ENCODE measurements at regions not wholly inside any gene's neighbourhood (a gene's known extent, or its start where the extent isn't known, plus 50 kb on each side); places are given as distances from the start of the nearest gene placed in this dataset.

DNA sequence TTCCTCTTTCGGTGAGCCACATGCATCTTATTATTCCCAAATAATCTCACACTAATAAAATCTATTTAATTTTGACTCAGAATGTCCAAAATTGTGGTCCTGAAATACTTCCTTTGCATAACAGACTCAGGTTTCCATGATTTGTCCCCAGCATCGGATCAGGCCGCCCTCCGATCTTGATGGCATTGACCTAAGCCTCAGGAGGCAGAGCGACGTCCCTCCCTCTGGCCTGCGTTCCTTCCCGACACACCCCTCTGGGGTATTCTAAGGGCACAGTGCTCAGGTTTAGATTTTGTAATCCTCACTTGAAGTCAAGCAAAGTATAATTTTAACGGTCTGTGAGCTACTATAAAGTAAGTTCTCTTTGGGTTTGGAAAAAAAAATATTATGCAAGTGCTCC lies 857.7 kb downstream of the GALR1 start:
- H3K27ac Mint-ChIP-seq = no peak overlapping the region
- no peak for TF ChIP-seq CTCF (IDR thresholded peaks at IDR 0.05; ENCODE audit: unreplicated experiment)
- no peaks in the 10 kb centered on the region for H3K27me3 Mint-ChIP-seq
- H3K4me3 Mint-ChIP-seq (ENCODE audit: low read depth) = no peak overlapping the region
- H3K36me3 Mint-ChIP-seq (ENCODE audit: insufficient read depth) = no peaks in the 10 kb centered on the region
- DNase-seq (ENCODE audit: low spot score, unreplicated experiment) = no peak
- peaks cover 12% of the 10 kb centered on the region for H3K9me3 Mint-ChIP-seq (ENCODE audit: low read depth)
- H3K4me1 Mint-ChIP-seq (ENCODE audit: low read depth) = no peaks in the 10 kb centered on the region

GRCh38 chr18:78108554-78108953 lies 858.9 kb downstream of the GALR1 start:
- Mint-ChIP-seq H3K4me1 (ENCODE audit: low read depth) (no peaks in the 10 kb centered on the region), H3K27ac (no peak overlapping the region), H3K4me3 (ENCODE audit: low read depth) (no peak overlapping the region), H3K36me3 (ENCODE audit: insufficient read depth) (no peaks in the 10 kb centered on the region), H3K9me3 (ENCODE audit: low read depth) (peaks cover 7% of the 10 kb centered on the region), H3K27me3 (no peaks in the 10 kb centered on the region)
- no peak for TF ChIP-seq CTCF (IDR thresholded peaks at IDR 0.05; ENCODE audit: unreplicated experiment)
- no peak for DNase-seq (ENCODE audit: low spot score, unreplicated experiment)

GRCh38 chr18:78113136-78113939 lies 863.7 kb downstream of the GALR1 start:
- Mint-ChIP-seq H3K4me3 (ENCODE audit: low read depth) (no peak overlapping the region), H3K36me3 (ENCODE audit: insufficient read depth) (no peaks in the 10 kb centered on the region), H3K9me3 (ENCODE audit: low read depth) (peaks cover 5% of the 10 kb centered on the region), H3K27ac (no peak overlapping the region), H3K27me3 (no peaks in the 10 kb centered on the region), H3K4me1 (ENCODE audit: low read depth) (no peaks in the 10 kb centered on the region)
- no peak for DNase-seq (ENCODE audit: low spot score, unreplicated experiment)
- TF ChIP-seq CTCF (IDR thresholded peaks at IDR 0.05; ENCODE audit: unreplicated experiment) = no peak

DNA sequence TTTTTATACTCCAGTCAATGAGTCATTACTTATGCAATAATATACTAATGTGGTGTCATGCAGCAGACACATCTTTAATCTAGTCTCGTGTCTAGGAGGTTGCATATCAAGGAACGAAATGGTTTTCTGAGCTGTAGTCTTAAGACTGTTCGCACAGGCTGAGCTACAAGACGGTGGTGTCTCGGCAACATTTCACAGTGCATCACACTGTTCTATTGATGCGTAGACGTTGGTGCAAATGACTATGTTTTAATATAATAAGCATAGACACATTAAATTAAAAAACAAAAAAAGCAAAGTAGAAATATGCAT lies 864.2 kb downstream of the GALR1 start:
- H3K27ac Mint-ChIP-seq = no peak overlapping the region
- no peak overlapping the region for H3K4me3 Mint-ChIP-seq (ENCODE audit: low read depth)
- no peaks in the 10 kb centered on the region for H3K27me3 Mint-ChIP-seq

DNA sequence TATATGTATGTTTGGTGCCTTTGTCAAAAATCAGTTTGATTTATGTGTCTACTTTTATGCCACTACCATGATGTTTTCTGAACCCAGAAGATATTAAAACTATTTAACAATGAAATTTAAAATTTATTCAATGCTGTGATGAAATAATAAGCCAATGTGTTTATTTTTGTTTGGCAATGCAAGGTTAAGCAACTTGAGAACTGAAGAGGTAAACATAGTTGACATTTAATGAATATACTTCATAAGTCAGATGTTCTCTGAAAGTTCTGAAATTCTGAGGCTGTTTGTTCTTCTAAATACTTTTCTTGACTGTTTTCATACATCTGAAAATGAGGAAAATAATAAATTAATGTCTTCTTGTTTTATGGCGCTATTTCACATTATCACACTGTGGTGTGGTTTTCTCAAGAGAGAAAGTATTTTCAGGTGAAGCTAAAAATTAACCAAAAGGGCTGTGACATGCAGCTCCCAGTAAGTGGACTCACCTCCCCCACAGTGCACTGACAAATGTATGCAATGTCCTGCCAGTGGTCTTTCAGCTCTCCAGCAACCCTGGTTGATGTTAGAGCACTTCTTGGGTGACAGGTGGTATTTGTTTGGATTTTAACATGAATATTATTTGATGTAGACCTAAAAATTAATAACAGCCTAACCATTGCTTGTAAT lies 863.6 kb upstream of the SALL3 start:
- H3K27ac Mint-ChIP-seq = no peak overlapping the region
- no peak for DNase-seq (ENCODE audit: low spot score, unreplicated experiment)
- no peak overlapping the region for H3K4me3 Mint-ChIP-seq (ENCODE audit: low read depth)
- no peaks in the 10 kb centered on the region for H3K36me3 Mint-ChIP-seq (ENCODE audit: insufficient read depth)
- H3K27me3 Mint-ChIP-seq = no peaks in the 10 kb centered on the region
- peaks cover 18% of the 10 kb centered on the region for H3K9me3 Mint-ChIP-seq (ENCODE audit: low read depth)
- no peaks in the 10 kb centered on the region for H3K4me1 Mint-ChIP-seq (ENCODE audit: low read depth)
- TF ChIP-seq CTCF (IDR thresholded peaks at IDR 0.05; ENCODE audit: unreplicated experiment) = no peak

More for the DNA sequence above, 864.2 kb downstream of the GALR1 start:
- no peaks in the 10 kb centered on the region for H3K4me1 Mint-ChIP-seq (ENCODE audit: low read depth)
- H3K9me3 Mint-ChIP-seq (ENCODE audit: low read depth) = peaks cover 10% of the 10 kb centered on the region
- DNase-seq (ENCODE audit: low spot score, unreplicated experiment) = no peak
- no peak for TF ChIP-seq CTCF (IDR thresholded peaks at IDR 0.05; ENCODE audit: unreplicated experiment)
- H3K36me3 Mint-ChIP-seq (ENCODE audit: insufficient read depth) = no peaks in the 10 kb centered on the region
